ENCODE measurements at regions not wholly inside any gene's neighbourhood (a gene's known extent, or its start where the extent isn't known, plus 50 kb on each side); places are given as distances from the start of the nearest gene placed in this dataset.

GRCh38 chr5:56595566-56595965 is 219.8 kb upstream of the MAP3K1 start:
- no peak for DNase-seq (ENCODE audit: low read depth in 4 of 4, low spot score in 1 of 4)

GRCh38 chr5:56594792-56595191 is 220.6 kb upstream of the MAP3K1 start:
- DNase-seq (ENCODE audit: low read depth in 4 of 4, low spot score in 1 of 4) = no peak

GRCh38 chr5:56591081-56591480 is 224.3 kb upstream of the MAP3K1 start:
- DNase-seq (ENCODE audit: low read depth in 4 of 4, low spot score in 1 of 4) = no peak

GRCh38 chr5:56589481-56589860 is 225.9 kb upstream of the MAP3K1 start:
- no peak for DNase-seq (ENCODE audit: low read depth in 4 of 4, low spot score in 1 of 4)

GRCh38 chr5:56588636-56589480 is 226.5 kb upstream of the MAP3K1 start:
- DNase-seq (ENCODE audit: low read depth in 4 of 4, low spot score in 1 of 4) = no peak

- DNase-seq (ENCODE audit: low read depth in 4 of 4, low spot score in 1 of 4) = no peak
These were observed 227.2 kb upstream of the MAP3K1 start for GRCh38 chr5:56588131-56588487.

GRCh38 chr5:56587381-56588130 is 227.8 kb upstream of the MAP3K1 start:
- no peak for DNase-seq (ENCODE audit: low read depth in 4 of 4, low spot score in 1 of 4)

GRCh38 chr5:56585999-56586691 is 229.2 kb upstream of the MAP3K1 start:
- DNase-seq (ENCODE audit: low read depth in 4 of 4, low spot score in 1 of 4) = no peak

- DNase-seq (ENCODE audit: low read depth in 4 of 4, low spot score in 1 of 4) = no peak
These were observed 229.9 kb upstream of the MAP3K1 start for GRCh38 chr5:56585461-56585860.

- no peak for DNase-seq (ENCODE audit: low read depth in 4 of 4, low spot score in 1 of 4)
These were observed 233.9 kb upstream of the MAP3K1 start for GRCh38 chr5:56581426-56581825.

GRCh38 chr5:56580864-56581263 is 234.5 kb upstream of the MAP3K1 start:
- DNase-seq (ENCODE audit: low read depth in 4 of 4, low spot score in 1 of 4) = no peak

GRCh38 chr5:56575821-56576220 is 239.5 kb upstream of the MAP3K1 start:
- no peak for DNase-seq (ENCODE audit: low read depth in 4 of 4, low spot score in 1 of 4)

GRCh38 chr5:56574778-56575177 is 240.6 kb upstream of the MAP3K1 start:
- DNase-seq (ENCODE audit: low read depth in 4 of 4, low spot score in 1 of 4) = no peak

GRCh38 chr5:56569566-56569965 is 245.8 kb upstream of the MAP3K1 start:
- DNase-seq (ENCODE audit: low read depth in 4 of 4, low spot score in 1 of 4) = no peak

- DNase-seq (ENCODE audit: low read depth in 4 of 4, low spot score in 1 of 4) = no peak
These were observed 246.3 kb upstream of the MAP3K1 start for GRCh38 chr5:56569076-56569475.

GRCh38 chr5:56567278-56567677 is 248.1 kb upstream of the MAP3K1 start:
- DNase-seq (ENCODE audit: low read depth in 4 of 4, low spot score in 1 of 4) = no peak

GRCh38 chr5:56566374-56567249 is 248.7 kb upstream of the MAP3K1 start:
- no peak for DNase-seq (ENCODE audit: low read depth in 4 of 4, low spot score in 1 of 4)

GRCh38 chr5:56565644-56566043 is 249.7 kb upstream of the MAP3K1 start:
- DNase-seq (ENCODE audit: low read depth in 4 of 4, low spot score in 1 of 4) = no peak

- no peak for DNase-seq (ENCODE audit: low read depth in 4 of 4, low spot score in 1 of 4)
These were observed 250.1 kb upstream of the MAP3K1 start for GRCh38 chr5:56565283-56565615.

GRCh38 chr5:56564541-56565282 is 250.6 kb upstream of the MAP3K1 start:
- no peak for DNase-seq (ENCODE audit: low read depth in 4 of 4, low spot score in 1 of 4)

All from stimulated activated CD4-positive, alpha-beta T cell treated with anti-CD3 and anti-CD28 coated beads, Interleukin-1b, Interleukin-23, amount 100 ng/mL, for 24 hours (primary cell).